GM23338 (cell line): ENCODE measurements at regions not wholly inside any gene's neighbourhood (a gene's known extent, or its start where the extent isn't known, plus 50 kb on each side); places are given as distances from the start of the nearest gene placed in this dataset.

ENCODE experiments used
- ATAC-seq: fragments of 200-7000 bp; cut with Tn5 transposase; 3 replicates; pipeline ENCODE4 v1.9.1; 2020
- DNase-seq: peaks from one replicate; pipeline ENCODE4 v3.0.0-alpha.2; 2015; ENCODE audit warnings: low spot score
- H2AFZ ChIP-seq: fragments of 200-600 bp; sonication (generic); 2 replicates; pipeline ENCODE4 v1.8.0; 2016; ENCODE audit warnings: antibody characterized with exemption, mild to moderate bottlenecking, moderate library complexity
- H3F3A ChIP-seq: fragments of 200-600 bp; sonication (generic); replicated peaks from 2 replicates; pipeline ENCODE4 v1.8.0; 2017; ENCODE audit warnings: antibody characterized with exemption, mixed run types, low read depth
- H3K27ac ChIP-seq: fragments of 200-600 bp; sonication (generic); 2 replicates; pipeline ENCODE4 v1.6.1; 2016; ENCODE audit warnings: low read depth
- H3K27me3 ChIP-seq: fragments of 200-600 bp; sonication (generic); 2 replicates; pipeline ENCODE4 v1.8.0; 2016; ENCODE audit warnings: mild to moderate bottlenecking, mixed run types, moderate library complexity; ENCODE audit not compliant: insufficient read depth
- H3K36me3 ChIP-seq: fragments of 200-600 bp; sonication (generic); 2 replicates; pipeline ENCODE4 v1.8.0; 2016; ENCODE audit warnings: mild to moderate bottlenecking; ENCODE audit not compliant: insufficient read depth
- H3K4me1 ChIP-seq: fragments of 200-600 bp; sonication (generic); 2 replicates; pipeline ENCODE4 v1.8.0; 2016; ENCODE audit warnings: mild to moderate bottlenecking, moderate library complexity; ENCODE audit not compliant: insufficient read depth
- H3K4me2 ChIP-seq: fragments of 200-600 bp; sonication (generic); 2 replicates; pipeline ENCODE4 v1.7.1; 2017; ENCODE audit warnings: mixed run types
- H3K4me3 ChIP-seq: fragments of 200-600 bp; sonication (generic); 2 replicates; pipeline ENCODE4 v1.6.1; 2016; ENCODE audit warnings: mixed run types
- H3K79me2 ChIP-seq: fragments of 200-600 bp; sonication (generic); replicated peaks from 2 replicates; pipeline ENCODE4 v1.8.0; 2017; ENCODE audit warnings: mild to moderate bottlenecking; ENCODE audit not compliant: insufficient read depth
- H3K9me2 ChIP-seq: fragments of 200-600 bp; sonication (generic); 2 replicates; pipeline ENCODE4 v1.8.0; 2017; ENCODE audit not compliant: insufficient read depth
- H4K20me1 ChIP-seq: fragments of 200-600 bp; sonication (generic); replicated peaks from 2 replicates; pipeline ENCODE4 v1.8.0; 2017; ENCODE audit warnings: mild to moderate bottlenecking; ENCODE audit not compliant: insufficient read depth
- H3K27ac Mint-ChIP-seq: 2 replicates; pipeline ENCODE4 v1.8.0; 2020; ENCODE audit warnings: inconsistent platforms, mild to moderate bottlenecking, moderate library complexity, mixed read lengths
- H3K27me3 Mint-ChIP-seq: 3 replicates; pipeline ENCODE4 v1.8.0; 2022; ENCODE audit warnings: low read depth, mild to moderate bottlenecking, moderate library complexity, mixed read lengths, inconsistent platforms; ENCODE audit not compliant: insufficient read depth, poor library complexity
- H3K36me3 Mint-ChIP-seq: 3 replicates; pipeline ENCODE4 v1.8.0; 2021; ENCODE audit warnings: low read depth, mild to moderate bottlenecking, inconsistent platforms, moderate library complexity, mixed read lengths
- H3K4me1 Mint-ChIP-seq: 3 replicates; pipeline ENCODE4 v1.8.0; 2020; ENCODE audit warnings: mild to moderate bottlenecking, inconsistent platforms, mixed read lengths
- H3K4me3 Mint-ChIP-seq: 3 replicates; pipeline ENCODE4 v1.8.0; 2021; ENCODE audit warnings: moderate library complexity, mild to moderate bottlenecking, inconsistent platforms, mixed read lengths
- H3K9me3 Mint-ChIP-seq: 3 replicates; pipeline ENCODE4 v1.8.0; 2020; ENCODE audit warnings: moderate library complexity, mild to moderate bottlenecking, inconsistent platforms, mixed read lengths
- ETS1 ChIP-seq: IDR thresholded peaks from 2 replicates; pipeline ENCODE4 v1.6.1; 2016; ENCODE audit warnings: antibody characterized with exemption
- EZH2phosphoT487 ChIP-seq: fragments of 200-600 bp; sonication (generic); IDR thresholded peaks from one replicate; pipeline ENCODE4 v1.8.1; 2018; ENCODE audit warnings: antibody characterized with exemption; ENCODE audit not compliant: unreplicated experiment
- JUNB ChIP-seq: IDR thresholded peaks from one replicate; pipeline ENCODE4 v1.6.1; 2016; ENCODE audit warnings: antibody characterized with exemption; ENCODE audit not compliant: unreplicated experiment
- NANOG ChIP-seq: IDR thresholded peaks from 2 replicates; pipeline ENCODE4 v1.6.1; 2016; ENCODE audit warnings: antibody characterized with exemption, borderline replicate concordance
- STAT1 ChIP-seq: IDR thresholded peaks from one replicate; pipeline ENCODE4 v1.6.1; 2016; ENCODE audit warnings: antibody characterized with exemption; ENCODE audit not compliant: unreplicated experiment
- ZNF114 ChIP-seq: fragments of 250-450 bp; sonication (Bioruptor Pico); IDR thresholded peaks from 2 replicates; pipeline ENCODE4 v1.5.0; 2020; ENCODE audit warnings: mild to moderate bottlenecking, moderate library complexity
- TF ChIP-seq, protein P1 (sequence below), 2 experiments: fragments of 200-600 bp in 1 of 2; sonication (generic) in 1 of 2; conservative IDR thresholded peaks; 2 replicates each; pipeline versions ENCODE4 v1.5.1 to v1.6.1; 2016 to 2017; ENCODE audit warnings: antibody characterized with exemption in 2 of 2, low read depth in 2 of 2, mild to moderate bottlenecking in 2 of 2, moderate library complexity in 1 of 2

DNA sequence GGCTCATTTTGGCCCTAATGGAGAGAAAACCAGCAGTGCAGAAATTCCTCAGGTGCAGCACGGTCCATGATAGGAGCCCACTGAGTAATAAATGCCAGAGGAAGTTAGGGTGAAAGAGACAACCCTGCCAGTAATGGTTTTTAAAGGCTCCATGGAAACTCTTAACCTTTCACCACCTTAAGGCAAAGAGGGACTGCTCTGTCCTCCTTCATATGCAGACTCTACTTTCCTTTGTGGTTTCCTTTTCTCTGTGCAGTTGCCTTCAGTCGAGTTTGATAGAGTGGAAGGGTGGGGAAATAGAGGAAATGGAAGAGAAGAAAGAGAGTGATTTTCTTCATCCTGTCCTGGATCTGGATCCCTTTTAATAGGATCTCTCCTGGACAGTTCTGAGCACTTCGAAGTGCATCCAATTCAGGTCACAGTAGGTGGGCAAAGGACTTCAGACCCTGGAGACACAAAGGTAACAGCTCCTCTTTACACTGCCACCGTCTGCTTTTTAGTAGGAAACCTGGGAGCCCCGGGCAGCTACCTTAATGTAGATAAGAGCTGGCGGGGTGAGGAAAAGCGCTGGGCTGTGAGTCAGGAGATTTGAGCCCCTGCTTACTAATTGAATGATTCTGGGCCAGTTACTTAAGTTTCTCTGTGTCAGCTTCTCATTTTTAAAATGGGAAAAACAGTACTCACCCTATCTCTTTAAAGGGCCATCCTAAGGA lies 294.8 kb downstream of the KCNRG start:
- no peak for TF ChIP-seq ZNF114 (CRISPR knock-in tag)
- TF ChIP-seq ETS1, result no peak
- H3K27me3 ChIP-seq, result no peaks in the 10 kb centered on the region; the same call in 1 of the 2 replicates
- peak; percentile 80 for ATAC-seq

DNA sequence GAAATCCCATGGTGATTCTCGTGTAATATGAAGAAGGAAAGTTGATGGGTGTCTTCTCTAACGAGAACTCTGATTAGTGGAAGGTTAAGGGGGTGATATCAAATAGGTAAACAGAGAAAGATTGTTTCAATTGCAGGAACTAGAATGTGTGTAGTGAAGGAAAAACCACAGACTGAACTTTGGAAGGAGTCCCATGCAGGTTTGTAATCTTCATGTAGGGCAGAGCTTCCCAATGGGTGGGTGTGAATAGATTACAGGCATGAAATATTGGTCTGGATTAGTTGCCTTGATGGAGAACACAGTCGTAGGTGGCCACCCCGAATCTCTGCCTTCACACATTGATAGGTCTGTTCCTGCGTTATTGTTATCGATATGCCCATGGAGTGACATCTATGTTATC lies 295.5 kb downstream of the KCNRG start:
- Histone ChIP-seq H3K9me2 (0 out of 2 replicates have a peak, but pooled peaks cover 6% of the 10 kb centered on the region), H3K27me3 (no peaks in the 10 kb centered on the region; the same call in 1 of the 2 replicates), H3K79me2 (no peaks in the 10 kb centered on the region), H3K36me3 (no peaks in the 10 kb centered on the region), H2AFZ (no peak overlapping the region), H3K4me1 (peaks cover 6% of the 10 kb centered on the region), H3K4me2 (no peak overlapping the region), H3F3A (no peaks in the 10 kb centered on the region), H4K20me1 (no peaks in the 10 kb centered on the region), H3K4me3 (no peak overlapping the region), H3K27ac (no peak overlapping the region)
- no peaks in the 10 kb centered on the region for H3K27me3 Mint-ChIP-seq
- DNase-seq (no peak), ATAC-seq (no peak)
- H3K36me3 Mint-ChIP-seq, result peaks cover 3% of the 10 kb centered on the region; the same call in 2 of the 3 replicates
- no peak overlapping the region for H3K4me3 Mint-ChIP-seq
- H3K27ac Mint-ChIP-seq, result no peak overlapping the region
- peaks cover 3% of the 10 kb centered on the region; the same call in 2 of the 3 replicates for H3K4me1 Mint-ChIP-seq
- no peak for TF ChIP-seq EZH2phosphoT487
- TF ChIP-seq NANOG, result no peak
- TF ChIP-seq ETS1, result no peak
- no peak for TF ChIP-seq ZNF114 (CRISPR knock-in tag)
- TF ChIP-seq, protein P1, sequence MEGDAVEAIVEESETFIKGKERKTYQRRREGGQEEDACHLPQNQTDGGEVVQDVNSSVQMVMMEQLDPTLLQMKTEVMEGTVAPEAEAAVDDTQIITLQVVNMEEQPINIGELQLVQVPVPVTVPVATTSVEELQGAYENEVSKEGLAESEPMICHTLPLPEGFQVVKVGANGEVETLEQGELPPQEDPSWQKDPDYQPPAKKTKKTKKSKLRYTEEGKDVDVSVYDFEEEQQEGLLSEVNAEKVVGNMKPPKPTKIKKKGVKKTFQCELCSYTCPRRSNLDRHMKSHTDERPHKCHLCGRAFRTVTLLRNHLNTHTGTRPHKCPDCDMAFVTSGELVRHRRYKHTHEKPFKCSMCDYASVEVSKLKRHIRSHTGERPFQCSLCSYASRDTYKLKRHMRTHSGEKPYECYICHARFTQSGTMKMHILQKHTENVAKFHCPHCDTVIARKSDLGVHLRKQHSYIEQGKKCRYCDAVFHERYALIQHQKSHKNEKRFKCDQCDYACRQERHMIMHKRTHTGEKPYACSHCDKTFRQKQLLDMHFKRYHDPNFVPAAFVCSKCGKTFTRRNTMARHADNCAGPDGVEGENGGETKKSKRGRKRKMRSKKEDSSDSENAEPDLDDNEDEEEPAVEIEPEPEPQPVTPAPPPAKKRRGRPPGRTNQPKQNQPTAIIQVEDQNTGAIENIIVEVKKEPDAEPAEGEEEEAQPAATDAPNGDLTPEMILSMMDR (conservative IDR thresholded peaks at IDR 0.05; ENCODE audit: low read depth in 2 of 2), result no peak
- TF ChIP-seq JUNB, result no peak
- TF ChIP-seq STAT1, result no peak
- H3K9me3 Mint-ChIP-seq, result no peaks in the 10 kb centered on the region

More for the DNA sequence above, 294.8 kb downstream of the KCNRG start:
- Mint-ChIP-seq H3K27me3 (no peaks in the 10 kb centered on the region), H3K27ac (no peak overlapping the region), H3K36me3 (peaks cover 3% of the 10 kb centered on the region; the same call in 2 of the 3 replicates), H3K4me3 (no peak overlapping the region), H3K9me3 (no peaks in the 10 kb centered on the region), H3K4me1 (peaks cover 3% of the 10 kb centered on the region; the same call in 2 of the 3 replicates)
- Histone ChIP-seq H3K79me2 (no peaks in the 10 kb centered on the region), H3K9me2 (0 out of 2 replicates have a peak, but pooled peaks cover 6% of the 10 kb centered on the region), H2AFZ (no peak overlapping the region), H3K36me3 (no peaks in the 10 kb centered on the region), H3K4me2 (no peak overlapping the region), H3F3A (no peaks in the 10 kb centered on the region), H3K4me3 (no peak overlapping the region), H3K27ac (no peak overlapping the region), H4K20me1 (no peaks in the 10 kb centered on the region), H3K4me1 (peaks cover 6% of the 10 kb centered on the region)
- peak; percentile 27 for DNase-seq
